NCI-H128 (cell line): ENCODE measurements at regions not wholly inside any gene's neighbourhood (a gene's known extent, or its start where the extent isn't known, plus 50 kb on each side); places are given as distances from the start of the nearest gene placed in this dataset.

ENCODE experiments used
- DNase-seq: peaks from one replicate; lab custom pipeline; 2025; ENCODE audit not compliant: unreplicated experiment; lab: John Stamatoyannopoulos, UW

DNA sequence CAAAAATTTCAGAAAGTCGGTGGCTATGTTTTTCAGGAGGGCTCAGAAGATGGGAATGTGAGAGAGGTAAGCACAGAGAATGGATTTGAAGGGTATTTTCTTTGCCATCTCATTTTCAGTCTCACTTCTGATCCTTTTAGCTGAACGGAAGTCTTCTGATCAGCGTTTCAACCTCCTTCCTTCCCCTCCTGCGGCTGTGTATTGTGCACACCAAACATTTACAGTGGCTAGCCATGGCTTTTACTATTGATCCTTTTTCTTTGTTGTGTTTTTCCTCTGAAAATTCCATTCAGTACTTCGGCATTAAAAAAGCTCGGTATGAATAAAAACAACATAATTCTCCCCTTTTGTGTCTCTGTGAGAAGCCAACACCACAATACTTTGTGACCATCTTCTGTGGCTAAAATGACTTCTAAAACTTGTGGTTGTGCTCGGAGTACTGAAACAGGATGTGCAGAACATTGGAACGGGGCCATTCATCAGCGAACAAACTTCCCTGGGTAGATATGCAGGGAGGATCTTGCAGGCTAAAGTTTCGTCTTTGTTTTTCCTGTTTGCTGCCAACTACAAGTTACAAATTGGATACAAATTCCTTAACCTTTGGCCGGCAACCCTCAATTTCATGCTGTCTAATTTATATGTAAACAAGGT lies 260.8 kb upstream of the FAM98A start:
- no peak for DNase-seq

DNA sequence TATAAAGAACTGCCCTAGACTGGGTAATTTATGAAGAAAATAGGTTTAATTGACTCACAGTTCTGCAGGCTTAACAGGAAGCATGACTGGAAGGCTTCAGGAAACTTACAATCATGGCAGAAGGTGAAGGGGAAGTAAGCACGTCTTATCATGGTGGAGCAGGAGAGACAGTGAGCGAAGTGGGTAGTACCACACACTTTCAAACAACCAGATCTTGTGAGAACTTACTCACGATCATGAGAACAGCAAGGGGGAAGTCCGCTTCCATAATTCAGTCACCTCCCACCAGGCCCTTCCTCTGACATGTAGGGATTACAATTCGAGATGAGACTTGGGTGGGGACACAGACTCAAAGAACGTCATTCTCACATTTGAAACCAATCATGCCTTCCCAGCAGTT lies 260.1 kb upstream of the FAM98A start:
- no peak for DNase-seq

GRCh38 chr2:33848486-33848885 lies 249.4 kb upstream of the FAM98A start:
- no peak for DNase-seq

DNA sequence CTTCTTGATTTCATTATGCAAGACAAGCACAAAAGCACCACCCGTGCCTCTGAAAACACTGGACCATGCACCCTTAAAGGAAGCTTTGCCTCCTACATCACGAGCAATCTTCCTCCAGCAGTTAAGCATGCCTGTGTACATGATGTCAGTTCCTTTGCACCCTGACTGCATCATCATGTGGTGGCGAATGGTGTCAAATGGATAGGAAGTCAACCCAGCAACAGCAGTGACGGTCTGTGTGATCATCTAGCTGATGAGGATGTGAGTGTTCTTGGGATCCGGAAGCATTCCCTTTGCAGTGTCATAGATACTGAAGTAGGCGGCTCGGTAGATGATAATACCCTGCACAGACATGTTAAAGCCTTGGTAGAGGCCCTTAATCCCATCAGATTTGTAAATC lies 240.7 kb upstream of the FAM98A start:
- DNase-seq = no peak

DNA sequence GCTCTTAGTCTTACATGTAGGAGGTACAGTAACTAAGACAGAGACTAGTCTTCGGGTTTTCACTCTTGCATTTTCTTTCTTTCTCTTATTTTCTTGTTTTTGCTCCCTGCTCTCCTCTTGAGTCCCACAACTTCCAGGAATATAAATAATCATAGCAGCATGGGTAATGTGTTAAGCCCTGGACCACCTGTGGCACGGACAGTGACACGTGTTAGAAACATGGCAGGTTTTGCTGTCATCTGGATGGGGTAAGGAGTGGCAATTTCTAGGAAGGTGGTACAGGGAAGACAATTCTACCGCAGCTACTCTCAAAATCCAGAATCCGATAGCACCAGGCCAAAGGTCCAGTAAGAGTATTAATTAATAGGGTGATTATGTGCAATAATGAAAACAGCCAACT lies 237.5 kb upstream of the FAM98A start:
- no peak for DNase-seq

GRCh38 chr2:33835911-33836310 lies 236.8 kb upstream of the FAM98A start:
- no peak for DNase-seq

DNA sequence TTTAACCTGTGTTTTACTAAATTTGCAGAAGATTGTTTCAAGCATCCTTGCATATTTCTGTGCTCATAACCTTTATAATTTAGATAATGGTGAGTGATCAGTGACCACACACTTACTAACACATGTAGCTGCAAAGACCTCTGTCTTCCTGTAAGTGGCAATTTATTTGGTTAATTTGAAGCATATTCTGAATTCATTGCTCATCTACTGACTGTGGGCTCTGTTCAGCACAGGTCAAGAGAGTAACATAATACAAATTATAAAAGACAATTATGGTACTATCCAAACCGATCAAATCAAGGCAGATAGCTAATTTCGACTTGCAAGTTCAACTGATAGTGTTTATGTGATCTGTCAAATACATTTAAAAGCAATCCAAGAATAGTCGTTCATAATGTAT lies 223.9 kb upstream of the FAM98A start:
- DNase-seq = no peak

DNA sequence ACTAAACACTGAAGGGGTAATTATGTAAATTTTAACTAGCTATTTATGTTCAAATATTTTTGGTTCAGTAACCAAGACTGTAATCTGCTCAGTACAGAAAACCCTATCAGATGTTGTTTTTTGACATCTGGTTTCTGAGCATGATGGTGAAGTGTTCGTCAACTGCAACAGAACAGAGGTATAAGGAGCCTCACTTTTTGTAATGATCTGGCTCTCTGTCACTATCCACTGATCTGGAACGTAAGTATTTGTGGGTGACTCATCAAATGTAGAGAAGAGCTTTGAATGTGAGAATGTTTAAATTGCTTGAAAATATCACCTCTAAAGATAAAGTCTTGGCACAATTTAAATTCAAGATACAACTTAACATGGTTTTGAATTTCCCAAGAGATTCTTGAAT lies 213.6 kb upstream of the FAM98A start:
- DNase-seq = no peak

GRCh38 chr2:33810046-33810835 lies 211.1 kb upstream of the FAM98A start:
- DNase-seq = no peak

GRCh38 chr2:33806041-33806440 lies 206.9 kb upstream of the FAM98A start:
- DNase-seq = no peak

DNA sequence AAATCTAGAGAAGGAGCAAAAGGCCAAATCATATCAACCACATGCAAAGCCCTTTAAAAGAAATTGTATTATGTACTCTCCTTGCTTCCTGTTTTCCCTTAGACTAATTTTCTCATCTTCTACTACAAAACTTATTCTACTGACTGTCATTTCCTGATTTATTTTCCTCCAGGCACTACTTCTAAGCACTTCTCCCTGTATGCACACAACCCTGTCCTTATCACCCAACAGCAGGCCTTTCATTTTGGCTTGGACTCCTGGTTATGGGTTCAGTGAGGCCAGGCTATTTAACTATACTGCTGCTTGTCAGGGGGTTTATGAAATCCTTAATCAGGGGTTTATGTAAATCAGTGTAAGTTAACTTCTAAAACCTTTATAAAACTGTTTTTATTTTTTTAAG lies 205.1 kb upstream of the FAM98A start:
- DNase-seq = no peak

- no peak for DNase-seq
Measured at GRCh38 chr2:33796511-33796910, 197.4 kb upstream of the FAM98A start.

DNA sequence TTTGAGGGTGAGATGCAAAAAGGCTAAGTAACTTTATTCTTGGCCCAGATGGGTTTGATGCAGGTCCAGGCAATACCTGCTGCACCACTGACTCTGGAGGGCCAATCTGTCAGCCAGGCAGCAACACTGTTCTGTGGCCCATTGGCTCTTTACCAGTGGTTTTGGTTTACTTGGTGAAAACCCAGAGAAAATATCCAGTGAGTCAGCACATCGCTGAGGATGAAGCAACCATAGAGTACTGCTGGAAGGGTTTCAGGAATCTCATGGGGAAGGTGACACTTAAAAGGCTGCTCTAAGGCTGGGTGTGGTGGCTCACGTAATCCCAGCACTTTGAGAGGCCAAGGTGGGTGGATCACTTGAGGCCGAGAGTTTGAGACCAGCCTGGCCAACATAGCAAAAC lies 192.5 kb upstream of the FAM98A start:
- DNase-seq = no peak

- no peak for DNase-seq
Measured at GRCh38 chr2:33788044-33788443, 188.9 kb upstream of the FAM98A start.

- DNase-seq = no peak
Measured at GRCh38 chr2:33786881-33787280, 187.8 kb upstream of the FAM98A start.

- no peak for DNase-seq
Measured at GRCh38 chr2:33785201-33786106, 186.4 kb upstream of the FAM98A start.

- DNase-seq = no peak
Measured at GRCh38 chr2:33784488-33784887, 185.4 kb upstream of the FAM98A start.

DNA sequence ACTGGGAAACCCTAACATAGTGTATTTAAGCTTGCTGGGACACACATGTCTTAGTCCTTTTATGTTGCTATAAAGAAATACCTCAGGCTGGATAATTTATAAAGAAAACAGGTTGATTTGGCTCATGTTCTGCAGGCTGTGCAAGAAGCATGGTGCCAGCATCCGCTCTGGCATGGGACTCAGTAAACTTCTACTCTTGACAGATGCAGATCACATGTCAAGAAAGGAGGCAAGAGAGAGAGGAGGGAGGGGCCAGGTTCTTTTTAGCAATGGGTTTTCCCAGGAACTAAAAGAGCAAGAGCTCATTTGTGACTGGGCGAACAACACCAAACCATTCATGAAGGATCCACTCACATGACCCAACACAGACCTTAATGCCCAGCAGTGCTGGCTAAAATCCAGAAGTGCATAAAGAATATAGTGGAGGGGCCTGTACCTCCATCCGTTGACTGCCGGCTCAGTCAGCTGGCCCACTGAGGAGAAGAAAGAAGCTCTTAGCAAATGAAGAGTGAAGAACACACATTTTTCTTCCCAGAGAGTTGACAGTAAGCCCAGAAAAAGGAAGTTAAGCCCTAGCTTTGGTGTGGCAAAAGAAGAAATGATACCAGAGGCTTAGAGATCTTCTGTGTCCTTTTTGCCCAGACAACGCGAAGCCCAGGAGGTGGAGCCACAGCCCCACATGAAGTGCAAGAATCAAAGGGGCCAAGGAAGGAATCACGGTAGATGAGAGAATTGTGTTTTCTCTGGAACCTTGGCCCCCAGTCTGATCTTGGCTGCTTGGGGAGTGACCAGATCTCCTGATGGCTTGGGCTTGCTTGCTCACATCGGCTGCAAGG lies 183.5 kb upstream of the FAM98A start:
- DNase-seq = no peak

DNA sequence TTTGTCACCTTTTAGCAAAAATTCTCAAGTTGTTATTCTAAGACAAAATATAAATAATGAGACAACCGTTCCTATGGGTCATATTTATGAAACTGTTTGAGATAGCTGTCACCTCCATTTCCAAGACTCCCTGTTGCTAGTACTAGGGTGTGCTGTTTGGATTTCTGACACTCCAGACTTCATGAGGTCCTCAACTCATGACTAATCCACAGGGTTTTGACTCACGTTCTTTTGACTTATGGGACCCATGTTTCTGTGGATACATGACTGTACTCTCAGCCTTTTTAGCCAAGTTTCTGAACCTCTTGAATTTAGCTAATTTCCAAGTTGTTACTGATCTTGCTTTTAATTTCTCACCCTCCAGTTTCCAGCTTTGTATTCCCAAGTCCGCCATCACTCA lies 178.7 kb upstream of the FAM98A start:
- no peak for DNase-seq

DNA sequence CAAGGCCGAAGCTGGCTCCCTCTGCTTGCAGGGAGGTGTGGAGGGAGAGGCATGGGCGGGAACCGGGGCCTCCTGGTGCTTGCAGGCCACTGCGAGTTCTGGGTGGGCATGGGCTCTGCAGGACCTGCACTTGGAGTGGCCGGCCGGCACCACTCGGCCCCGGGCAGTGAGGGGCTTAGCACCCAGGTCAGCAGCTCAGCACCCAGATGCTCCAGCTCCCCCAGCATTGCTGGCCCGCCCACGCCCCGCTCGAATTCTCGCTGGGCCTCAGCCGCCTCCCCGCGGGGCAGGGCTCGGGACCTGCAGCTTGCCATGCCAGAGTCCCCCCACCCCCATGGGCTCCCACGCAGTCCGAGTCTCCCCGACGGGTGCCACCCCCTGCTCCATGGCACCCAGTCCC lies 176.2 kb upstream of the FAM98A start:
- DNase-seq = no peak

DNA sequence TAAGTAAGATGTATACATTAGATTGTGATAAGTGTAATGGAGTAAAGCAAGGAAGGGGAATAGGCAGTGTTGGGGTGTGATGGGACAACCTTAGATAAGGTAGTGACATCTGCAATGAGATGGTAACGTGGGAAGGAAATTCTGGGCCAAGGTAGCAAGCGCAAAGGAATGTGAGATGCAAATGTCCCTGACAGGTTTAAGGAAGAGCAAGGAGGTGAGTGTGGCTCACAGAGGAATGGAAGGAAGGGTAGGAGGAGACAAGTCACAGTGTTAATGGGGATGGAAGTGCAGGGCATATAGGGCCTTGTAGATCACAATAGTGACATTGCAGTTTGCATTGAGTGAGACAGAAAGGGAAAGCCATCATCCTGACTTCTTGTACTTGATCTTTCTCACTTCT lies 170.9 kb upstream of the FAM98A start:
- DNase-seq = no peak
